Activated CD8-positive, alpha-beta memory T cell treated with anti-CD3 and anti-CD28 coated beads for 36 hours (primary cell): ENCODE measurements at regions not wholly inside any gene's neighbourhood (a gene's known extent, or its start where the extent isn't known, plus 50 kb on each side); places are given as distances from the start of the nearest gene placed in this dataset.
"Not testable (repeated sequence)": the region's sequence is repeated elsewhere in the genome, so short reads cannot be mapped to it uniquely, and the experiment has no call there.

Experiments
- CTCF ChIA-PET: fragments of 350-600 bp; sonication (Branson Sonifier 250); formaldehyde crosslinking; loops from one replicate; lab custom pipeline; 2021; ENCODE audit warnings: antibody characterized with exemption; lab: Charles Lee
- POLR2A ChIA-PET: fragments of 350-600 bp; sonication (Branson Sonifier 250); formaldehyde crosslinking; loops from one replicate; lab custom pipeline; 2021; ENCODE audit warnings: antibody characterized with exemption; lab: Charles Lee

DNA sequence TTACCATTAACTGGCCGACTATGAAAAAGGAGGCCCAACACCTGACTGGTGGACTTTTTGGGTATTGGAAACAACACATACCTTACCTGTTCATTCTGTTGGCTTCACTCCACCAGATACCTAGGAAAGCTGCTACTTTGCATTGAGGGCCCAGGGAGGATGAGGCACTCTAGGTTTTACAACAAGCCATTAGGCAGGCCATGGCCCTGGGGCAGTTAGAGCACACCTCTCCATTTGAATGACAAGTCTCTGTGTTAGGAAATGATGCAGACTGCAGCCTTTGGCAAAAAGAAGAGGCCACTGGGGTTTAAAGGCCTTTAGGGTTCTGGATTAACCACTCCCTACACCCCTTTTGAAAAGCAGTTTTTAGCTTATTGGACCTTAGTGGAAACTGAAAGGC is 144.3 kb downstream of the OR2B2 start:
- CTCF ChIA-PET = interaction anchor here (1.0 kb wide), 1 partner anchor 9 kb away, joined by 3 read pairs; no protein-coding TSS in a partner anchor
- POLR2A ChIA-PET = no interaction called here

DNA sequence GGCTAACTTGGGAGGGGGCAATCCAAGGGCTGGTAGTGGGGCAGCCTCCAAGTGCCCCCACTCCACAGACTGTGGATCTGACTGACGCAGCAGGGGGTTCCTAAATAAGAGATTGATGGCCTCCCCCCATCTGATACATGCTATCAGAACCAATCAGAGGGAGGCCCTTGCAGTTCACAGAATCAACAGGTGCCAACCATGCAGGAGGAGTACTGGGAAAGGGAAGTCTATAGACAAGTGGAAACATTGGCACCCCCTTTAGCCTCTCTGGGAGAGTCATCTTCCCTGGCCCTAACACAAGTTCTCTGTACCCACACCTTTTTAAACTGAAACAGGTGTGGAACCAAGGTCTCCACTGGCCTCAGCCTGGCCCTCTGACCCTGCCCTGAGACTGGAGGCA is 145.8 kb downstream of the OR2B2 start:
- CTCF ChIA-PET = no interaction called here
- POLR2A ChIA-PET = no interaction called here

DNA sequence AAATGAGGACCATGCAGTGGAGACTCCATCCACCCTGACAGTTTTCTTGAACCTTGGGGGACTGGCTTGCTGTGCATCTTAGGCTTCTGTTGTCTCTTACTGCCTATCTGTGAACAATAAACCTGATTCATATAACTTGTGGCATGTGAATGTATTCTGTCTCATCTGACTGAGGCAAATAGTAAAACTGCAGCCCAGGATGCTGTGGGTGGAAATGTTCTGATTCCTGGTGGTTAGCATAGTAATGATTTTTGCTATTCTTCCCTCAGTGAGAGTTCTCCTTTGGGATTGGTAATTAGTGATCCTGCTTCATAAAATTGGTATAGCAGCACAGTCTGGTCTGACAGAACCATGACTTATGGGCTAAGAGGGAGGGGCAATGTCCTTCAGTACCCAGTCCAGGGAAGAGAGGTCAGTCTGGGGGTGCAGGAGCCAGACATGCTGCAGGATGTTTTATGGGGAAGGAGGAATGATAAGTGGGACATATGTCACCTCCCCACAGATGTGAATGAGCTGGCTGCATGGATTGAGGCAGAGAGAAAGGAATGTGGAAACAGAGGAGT is 147.1 kb downstream of the OR2B2 start:
- CTCF ChIA-PET = no interaction called here
- POLR2A ChIA-PET = interaction anchor here (0.6 kb wide), 1 partner anchor 394 kb away, joined by 8 read pairs; no protein-coding TSS in a partner anchor

DNA sequence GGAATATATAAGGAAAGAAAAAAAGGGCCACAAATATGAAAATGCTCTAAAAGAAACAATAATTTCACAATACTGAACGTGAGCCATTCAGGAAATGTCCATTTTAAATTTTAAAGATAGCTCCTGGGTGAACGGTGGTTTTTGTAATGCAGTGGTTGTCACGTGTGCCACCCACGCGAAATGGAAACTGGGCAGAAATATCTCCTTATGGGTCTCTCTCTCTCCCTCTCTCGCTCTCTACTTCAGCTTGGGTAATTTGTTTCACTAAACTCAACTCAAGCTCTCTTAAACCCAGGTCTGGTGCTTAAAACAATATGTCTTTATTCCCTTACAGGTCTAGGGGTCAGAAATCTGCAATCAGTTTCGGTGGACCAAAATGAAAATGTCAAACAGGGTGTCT is 150.8 kb downstream of the OR2B2 start:
- POLR2A ChIA-PET = interaction anchor here (0.6 kb wide), 1 partner anchor 103 kb away, joined by 14 read pairs; no protein-coding TSS in a partner anchor

DNA sequence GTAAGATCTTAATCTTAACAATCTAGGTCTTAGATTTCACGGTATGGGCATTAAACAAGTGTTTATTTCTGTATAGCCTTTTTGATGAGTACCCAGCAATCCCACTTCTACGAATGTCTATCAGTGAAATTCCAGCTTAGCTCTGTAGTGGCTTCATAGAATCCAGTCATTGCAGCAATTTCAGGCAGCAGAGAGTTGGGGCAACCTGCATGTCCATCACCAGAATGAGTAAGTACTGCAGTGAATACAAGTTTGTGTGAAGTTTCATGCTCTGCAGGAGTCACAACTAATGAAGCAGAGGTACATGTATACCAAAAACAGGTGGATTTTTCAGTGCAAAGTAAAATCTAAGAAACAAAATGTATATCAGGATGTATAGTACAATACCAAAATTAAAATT is 151.7 kb downstream of the OR2B2 start:
- CTCF ChIA-PET = interaction anchor here (1.0 kb wide), 1 partner anchor 12 kb away, joined by 4 read pairs; no protein-coding TSS in a partner anchor
- POLR2A ChIA-PET = no interaction called here

More for the DNA sequence above, 150.8 kb downstream of the OR2B2 start:
- CTCF ChIA-PET = interaction anchor here (2.8 kb wide), 1 partner anchor 11 kb away, joined by 10 read pairs; no protein-coding TSS in a partner anchor

DNA sequence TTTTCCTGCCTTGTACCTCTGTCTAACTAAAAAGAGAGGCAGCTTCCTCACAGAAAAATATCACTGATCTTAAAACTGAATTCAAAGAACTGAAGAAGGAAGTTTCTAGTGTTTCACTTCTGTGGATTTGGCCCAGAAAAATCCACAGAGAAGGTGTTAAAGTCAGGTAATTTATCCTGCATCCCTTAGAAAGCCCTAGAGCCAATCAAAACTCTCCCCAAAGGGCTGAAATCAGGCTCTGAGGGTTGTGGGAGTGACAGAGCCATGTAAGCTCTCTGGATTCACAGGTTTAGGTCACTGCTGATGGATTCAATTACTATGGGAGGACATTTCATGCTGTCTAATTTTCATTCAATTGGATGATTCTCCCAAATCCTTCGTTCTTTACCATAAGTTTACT is 152.3 kb downstream of the OR2B2 start:
- POLR2A ChIA-PET = no interaction called here
- CTCF ChIA-PET = interaction anchor here (0.6 to 1.5 kb wide), 3 partner anchors 12 to 139 kb away, joined by 3 to 4 read pairs (median 4); no protein-coding TSS in a partner anchor

DNA sequence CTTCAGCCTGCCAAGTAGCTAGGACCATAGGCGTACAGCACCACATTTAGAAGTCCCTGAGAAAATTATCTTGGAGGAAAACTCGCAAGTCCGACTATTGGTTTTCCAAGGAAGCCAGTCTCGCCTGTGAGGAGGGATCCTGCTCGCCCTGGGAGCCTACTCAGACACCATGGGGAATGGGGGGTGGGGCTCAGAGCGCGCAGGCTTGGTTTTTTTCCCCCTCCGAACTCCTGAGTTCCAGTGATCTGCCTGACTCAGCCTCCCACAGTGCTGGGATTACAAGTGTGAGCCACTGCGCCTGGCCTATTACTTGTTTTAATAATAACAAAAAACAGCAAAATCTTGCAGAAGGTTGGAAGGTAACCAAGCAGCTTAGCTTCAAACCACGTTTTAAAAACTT is 153.7 kb downstream of the OR2B2 start:
- CTCF ChIA-PET = interaction anchor here (0.8 to 1.5 kb wide), 3 partner anchors 10 to 31 kb away, joined by 3 to 4 read pairs (median 3); no protein-coding TSS in a partner anchor
- POLR2A ChIA-PET = no interaction called here

DNA sequence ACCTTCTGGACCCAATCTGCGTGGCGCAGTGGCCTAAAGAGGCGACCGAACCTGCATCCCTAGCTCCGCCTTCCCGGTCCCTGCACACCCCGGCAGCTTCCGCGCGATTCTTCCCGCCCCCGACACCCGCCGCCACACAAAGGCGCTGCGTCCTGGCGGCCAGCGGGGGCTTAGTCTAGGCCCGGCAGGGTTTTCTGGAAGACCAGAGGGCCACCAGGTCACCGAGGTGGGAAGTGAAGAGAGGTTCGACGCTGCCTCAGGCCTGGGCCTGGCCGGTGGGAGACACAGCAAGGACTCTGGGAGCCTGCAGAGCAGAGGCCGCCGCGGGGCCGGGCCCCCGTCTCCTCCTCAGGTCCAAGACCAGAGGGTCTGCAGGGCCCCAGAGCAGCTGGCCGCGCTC is 154.9 kb downstream of the OR2B2 start:
- POLR2A ChIA-PET = interaction anchor here (0.5 kb wide), 1 partner anchor 137 kb away, joined by 3 read pairs; no protein-coding TSS in a partner anchor
- CTCF ChIA-PET = interaction anchor here (2.1 kb wide), 1 partner anchor 15 kb away, joined by 11 read pairs; no protein-coding TSS in a partner anchor

DNA sequence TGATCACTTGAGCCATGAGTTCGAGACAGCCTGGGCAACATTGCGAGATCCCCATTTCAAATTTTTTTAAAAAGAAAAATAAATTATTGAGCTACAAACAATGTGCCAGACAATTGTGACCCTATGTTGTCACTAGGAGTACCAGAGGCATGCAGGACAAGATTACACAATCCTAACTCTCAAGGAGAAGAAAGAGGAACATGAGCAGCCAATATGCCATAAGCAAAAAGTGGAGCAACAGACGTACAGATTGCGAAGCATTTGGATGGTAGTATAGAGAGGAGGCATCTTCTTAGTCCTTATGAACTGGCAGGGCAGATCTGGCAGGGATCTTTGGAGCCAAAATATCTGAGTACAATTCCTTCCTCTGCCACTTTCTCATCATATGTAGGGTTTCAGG is 156.4 kb downstream of the OR2B2 start:
- CTCF ChIA-PET = interaction anchor here (1.9 to 2.1 kb wide), 2 partner anchors 16 to 40 kb away, joined by 4 to 11 read pairs; no protein-coding TSS in a partner anchor
- POLR2A ChIA-PET = no interaction called here

DNA sequence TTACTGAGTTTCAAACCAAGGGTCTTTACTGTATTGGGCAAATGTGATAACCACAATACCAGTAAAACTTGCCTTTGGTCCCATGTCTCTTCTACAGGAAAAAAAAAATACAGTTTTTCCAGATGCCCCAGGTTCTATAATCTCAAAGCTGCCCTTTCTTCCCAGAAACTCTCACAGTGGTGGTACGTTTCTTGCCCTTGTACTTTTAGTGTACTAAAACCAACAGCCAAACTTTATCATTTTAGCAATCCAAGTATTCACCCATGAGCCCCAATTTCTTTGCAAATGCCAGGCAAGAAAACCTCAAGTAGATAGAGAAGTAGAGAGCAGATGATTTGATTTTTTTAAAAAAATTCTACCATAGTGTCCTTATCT is 157.8 kb downstream of the OR2B2 start:
- POLR2A ChIA-PET = interaction anchor here (1.0 to 1.8 kb wide), 4 partner anchors 84 to 622 kb away, joined by 3 to 5 read pairs (median 4); a partner anchor contains a TSS
- CTCF ChIA-PET = interaction anchor here (0.9 to 1.9 kb wide), 4 partner anchors 10 to 140 kb away, joined by 3 to 8 read pairs (median 4); no protein-coding TSS in a partner anchor

DNA sequence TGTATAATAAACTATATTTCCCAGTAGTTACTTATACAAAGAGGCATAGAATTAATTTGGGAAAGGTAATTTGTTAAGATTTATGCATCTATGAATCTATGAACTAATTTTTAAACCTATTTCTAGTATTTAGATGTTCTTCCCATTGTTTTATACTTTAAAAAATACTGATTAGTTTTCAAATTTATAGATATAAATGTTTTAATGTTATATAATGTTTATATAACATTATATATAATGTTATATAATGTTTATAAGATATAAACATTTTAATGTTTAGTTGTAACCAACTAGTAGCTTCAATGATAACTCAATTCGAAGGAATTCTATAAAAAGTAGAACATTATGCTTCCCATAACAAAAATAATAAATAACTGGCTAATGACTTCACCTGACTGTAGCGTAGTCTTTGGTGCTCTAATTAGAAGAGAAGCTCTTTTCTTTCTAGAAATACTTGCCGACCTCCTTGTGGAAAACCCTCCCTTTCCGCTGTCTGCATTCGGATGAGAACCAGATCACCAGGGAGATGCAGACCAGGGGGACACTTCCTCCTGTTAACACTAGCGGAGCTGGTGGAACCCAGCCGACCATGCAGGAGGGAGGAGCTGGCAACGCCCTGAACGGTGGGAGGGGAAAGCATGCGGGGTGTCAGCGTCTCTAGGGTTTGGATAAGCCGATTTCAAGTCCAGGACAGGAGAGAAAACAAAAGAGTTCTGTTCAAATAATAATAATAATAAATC is 158.4 kb downstream of the OR2B2 start:
- ChIA-PET POLR2A (interaction anchor here (0.6 to 1.8 kb wide), 5 partner anchors 16 to 622 kb away, joined by 3 to 5 read pairs (median 4); a partner anchor contains a TSS), CTCF (interaction anchor here (0.6 to 1.9 kb wide), 6 partner anchors 10 to 141 kb away, joined by 3 to 8 read pairs (median 3); a partner anchor contains a TSS)

DNA sequence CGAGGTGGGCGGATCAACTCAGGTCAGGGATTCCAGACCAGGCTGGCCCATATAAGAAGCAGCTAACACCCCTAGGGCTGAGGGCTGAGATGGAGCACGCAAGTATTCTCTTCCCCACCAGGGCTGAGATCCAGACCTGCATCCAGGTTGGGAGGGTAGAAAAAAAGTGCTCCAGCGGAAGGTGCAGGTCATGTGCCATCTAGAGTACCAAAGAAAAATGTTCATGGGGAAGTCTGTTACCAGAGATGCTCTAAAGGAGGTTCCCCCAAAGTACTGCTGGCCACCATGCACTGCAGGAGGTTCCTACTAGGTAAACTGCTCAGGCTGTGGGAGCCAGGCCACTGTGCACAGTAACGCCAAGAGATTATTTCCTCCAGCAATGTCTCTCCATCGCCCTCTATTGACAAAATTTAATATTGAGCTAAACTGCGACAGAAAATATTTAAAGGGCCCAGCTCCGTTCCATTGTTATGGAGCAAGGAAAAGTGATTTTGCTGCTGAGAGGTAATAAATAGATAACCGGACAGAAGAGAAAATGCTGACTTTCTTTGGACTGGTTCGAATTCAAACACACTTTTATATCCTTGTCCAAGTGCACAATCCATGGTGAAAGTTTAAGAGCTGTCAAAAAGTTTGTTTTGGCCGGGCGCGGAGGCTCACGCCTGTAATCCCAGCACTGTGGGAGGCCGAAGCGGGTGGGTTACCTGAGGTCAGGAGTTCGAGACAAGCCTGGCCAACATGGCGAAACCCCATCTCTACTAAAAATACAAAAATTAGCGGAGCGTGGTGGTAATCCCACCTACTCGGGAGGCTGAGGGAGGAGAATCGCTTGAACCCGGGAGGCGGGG is 159.9 kb downstream of the OR2B2 start:
- ChIA-PET CTCF (interaction anchor here (0.7 to 1.5 kb wide), 16 partner anchors 10 to 625 kb away, joined by 3 to 7 read pairs (median 4); no protein-coding TSS in a partner anchor), POLR2A (interaction anchor here (0.7 to 1.0 kb wide), 3 partner anchors 64 to 605 kb away, joined by 3 to 14 read pairs (median 5); a partner anchor contains a TSS)

DNA sequence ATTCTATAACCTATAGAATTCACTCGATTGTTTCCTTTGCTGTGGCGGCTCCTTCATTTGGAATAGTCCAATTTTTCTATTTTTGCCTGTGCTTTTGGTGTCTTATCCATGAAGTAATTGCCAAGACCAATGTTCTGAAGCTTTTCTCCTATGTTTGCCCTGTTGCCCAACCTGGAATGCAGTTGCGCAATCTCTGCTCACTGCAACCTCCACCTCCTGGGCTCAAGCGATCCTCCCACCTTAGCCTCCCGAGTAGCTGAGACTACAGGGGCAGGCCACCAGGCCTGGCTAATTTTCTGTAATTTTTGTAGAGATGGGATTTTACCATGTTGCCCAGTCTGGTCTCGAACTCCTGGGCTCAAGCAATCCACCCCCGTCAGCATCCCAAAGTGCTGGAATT is 163.5 kb downstream of the OR2B2 start:
- ChIA-PET CTCF (no interaction called here), POLR2A (no interaction called here)

DNA sequence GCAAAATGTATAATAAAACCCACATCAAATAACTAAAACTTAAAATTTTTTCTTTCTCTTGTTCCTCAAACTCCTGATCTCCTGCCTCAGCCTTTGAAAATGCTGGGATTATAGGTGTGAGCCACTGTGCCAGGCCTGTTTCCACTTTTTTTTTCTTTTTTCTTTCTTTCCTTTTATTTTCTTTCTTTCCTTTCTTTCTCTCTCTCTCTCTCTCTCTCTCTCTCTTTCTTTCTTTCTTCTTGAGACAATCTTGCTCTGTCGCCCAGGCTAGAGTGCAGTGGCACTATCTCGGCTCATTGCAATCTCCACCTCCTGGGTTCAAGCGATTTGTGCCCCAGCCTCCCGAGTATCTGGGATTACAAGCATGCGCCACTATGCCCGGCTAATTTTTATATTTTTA is 164.6 kb downstream of the OR2B2 start:
- ChIA-PET CTCF (no interaction called here), POLR2A (no interaction called here)

DNA sequence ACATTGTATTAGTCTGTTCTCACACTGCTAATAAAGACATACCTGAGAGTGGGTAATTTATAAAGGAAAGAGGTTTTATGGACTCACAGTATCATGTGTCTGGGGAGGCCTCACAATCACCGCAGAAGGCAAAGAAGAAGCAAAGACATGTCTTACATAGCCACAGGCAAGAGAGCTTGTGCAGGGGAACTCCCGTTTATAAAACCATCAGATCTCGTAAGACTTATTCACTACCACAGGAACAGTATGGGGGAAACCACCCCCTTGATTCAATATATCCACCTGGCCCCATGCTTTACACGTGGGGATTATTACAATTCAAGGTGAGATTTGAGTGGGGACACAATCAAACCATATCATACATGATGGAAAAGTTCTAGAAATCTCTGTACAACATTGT is 165.3 kb downstream of the OR2B2 start:
- POLR2A ChIA-PET = not testable (repeated sequence)

DNA sequence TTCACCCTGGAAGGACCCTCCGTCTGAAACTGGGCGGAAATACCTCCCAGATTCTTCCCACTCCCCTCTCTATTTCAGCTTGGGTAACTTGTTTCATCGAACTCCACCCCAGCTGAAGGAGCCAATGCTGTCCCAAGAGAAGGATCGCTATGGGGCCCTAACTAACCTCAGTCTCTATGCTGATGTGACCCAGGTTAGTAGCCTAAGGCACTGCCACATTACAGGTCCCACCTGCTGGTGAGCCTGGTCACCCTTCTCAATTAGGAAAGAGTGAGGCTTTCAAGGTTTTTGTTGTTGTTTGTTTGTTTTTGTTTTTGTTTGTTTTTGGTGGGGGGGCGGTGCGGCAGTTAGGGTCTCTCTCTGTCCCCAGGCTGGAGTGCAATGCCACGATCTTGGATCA is 168.4 kb downstream of the OR2B2 start:
- ChIA-PET POLR2A (no interaction called here), CTCF (interaction anchor here (0.6 kb wide), 1 partner anchor 11 kb away, joined by 3 read pairs; no protein-coding TSS in a partner anchor)

More for the DNA sequence above, 165.3 kb downstream of the OR2B2 start:
- CTCF ChIA-PET = not testable (repeated sequence)

DNA sequence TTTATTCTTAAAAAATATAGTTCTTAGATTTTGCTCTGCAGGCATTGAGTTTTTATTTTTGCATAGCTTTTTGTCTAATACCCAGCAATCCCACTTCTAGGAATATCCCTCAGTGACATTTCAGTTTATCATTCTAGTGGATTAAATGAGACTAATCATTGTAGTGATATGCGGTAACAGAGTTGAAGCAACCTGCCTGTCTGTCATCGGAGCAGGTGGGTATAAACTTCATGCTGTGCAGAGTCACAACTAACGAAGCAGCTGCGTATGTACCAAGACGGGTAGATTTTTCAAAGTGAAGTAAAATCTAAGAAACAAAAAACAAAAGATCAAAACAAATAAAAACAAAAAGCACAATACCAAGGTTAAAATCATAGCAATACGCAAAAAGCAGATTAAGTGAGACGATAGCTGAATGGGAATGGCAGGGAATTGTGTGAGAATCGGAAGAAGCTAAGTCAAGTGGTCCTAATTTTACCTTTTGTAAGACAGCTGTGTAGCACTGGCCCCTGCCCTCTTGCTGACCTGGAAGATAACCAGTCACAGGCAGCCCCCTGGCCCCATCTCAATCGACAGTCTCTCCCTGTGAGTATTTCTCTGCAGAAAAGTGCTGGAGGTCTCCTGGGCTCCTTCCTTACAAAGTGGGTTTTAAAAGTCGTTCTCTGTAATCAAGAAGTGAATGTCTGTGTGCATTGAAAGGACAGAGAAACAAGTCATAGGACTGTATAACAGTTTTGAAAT is 169.2 kb downstream of the OR2B2 start:
- POLR2A ChIA-PET = no interaction called here
- CTCF ChIA-PET = interaction anchor here (1.3 kb wide), 1 partner anchor 9 kb away, joined by 3 read pairs; no protein-coding TSS in a partner anchor

DNA sequence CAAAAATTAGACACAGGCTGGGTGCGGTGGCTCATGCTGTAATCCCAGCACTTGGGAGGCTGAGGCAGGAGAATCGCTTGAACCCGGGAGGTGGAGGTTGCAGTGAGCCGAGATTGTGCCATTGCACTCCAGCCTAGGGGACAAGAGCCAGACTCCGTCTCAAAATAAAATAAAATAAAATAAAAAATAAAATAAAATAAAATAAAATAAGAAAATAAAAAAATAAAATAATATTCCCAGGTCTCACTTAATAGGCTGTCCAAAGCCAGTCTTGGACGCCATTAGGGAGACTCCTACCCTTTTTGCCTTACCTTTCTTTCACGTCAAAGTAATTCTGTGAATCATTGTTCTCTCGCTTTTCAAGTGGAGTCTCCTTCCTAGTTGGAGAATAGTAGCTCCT is 172.3 kb downstream of the OR2B2 start:
- ChIA-PET POLR2A (interaction anchor here (0.7 kb wide), 1 partner anchor 39 kb away, joined by 12 read pairs; no protein-coding TSS in a partner anchor), CTCF (interaction anchor here (1.0 to 2.1 kb wide), 2 partner anchors 13 to 486 kb away, joined by 3 to 7 read pairs; no protein-coding TSS in a partner anchor)
